GM21723 (cell line): ENCODE measurements at regions not wholly inside any gene's neighbourhood (a gene's known extent, or its start where the extent isn't known, plus 50 kb on each side); places are given as distances from the start of the nearest gene placed in this dataset.

Experiments used
- ATAC-seq: cut with Tn5 transposase; IDR thresholded peaks from one replicate; pipeline ENCODE4 v1.9.1; 2021; ENCODE audit warnings: mild to moderate bottlenecking, moderate library complexity; ENCODE audit not compliant: unreplicated experiment

GRCh38 chr4:138894011-138894410 is 121.6 kb upstream of the NOCT start:
- ATAC-seq: no peak

GRCh38 chr4:138892483-138893407 is 122.8 kb upstream of the NOCT start:
- peak; percentile 62 for ATAC-seq

GRCh38 chr4:138891631-138892031 is 124.0 kb upstream of the NOCT start:
- ATAC-seq: no peak

- no peak for ATAC-seq
Observed at GRCh38 chr4:138890891-138891570, 124.5 kb upstream of the NOCT start.

- no peak for ATAC-seq
Observed at GRCh38 chr4:138889216-138889615, 126.4 kb upstream of the NOCT start.

GRCh38 chr4:138887741-138888140 is 127.8 kb upstream of the NOCT start:
- no peak for ATAC-seq

GRCh38 chr4:138887341-138887740 is 128.2 kb upstream of the NOCT start:
- no peak for ATAC-seq

- ATAC-seq: no peak
Observed at GRCh38 chr4:138879757-138880156, 135.8 kb upstream of the NOCT start.

GRCh38 chr4:138875891-138876608 is 139.5 kb upstream of the NOCT start:
- no peak for ATAC-seq

- ATAC-seq: no peak
Observed at GRCh38 chr4:138871555-138871875, 144.1 kb upstream of the NOCT start.

- ATAC-seq: peak; percentile 73
Observed at GRCh38 chr4:138870737-138871554, 144.6 kb upstream of the NOCT start.

- ATAC-seq: no peak
Observed at GRCh38 chr4:138869631-138870030, 145.9 kb upstream of the NOCT start.

GRCh38 chr4:138869165-138869564 is 146.4 kb upstream of the NOCT start:
- no peak for ATAC-seq

GRCh38 chr4:138868562-138868961 is 147.0 kb upstream of the NOCT start:
- no peak for ATAC-seq

- ATAC-seq: no peak
Observed at GRCh38 chr4:138867404-138867803, 148.2 kb upstream of the NOCT start.

- no peak for ATAC-seq
Observed at GRCh38 chr4:138866314-138866713, 149.3 kb upstream of the NOCT start.

- ATAC-seq: no peak
Observed at GRCh38 chr4:138865765-138866164, 149.8 kb upstream of the NOCT start.

GRCh38 chr4:138864961-138865720 is 150.4 kb upstream of the NOCT start:
- ATAC-seq: no peak

GRCh38 chr4:138863160-138863559 is 152.4 kb upstream of the NOCT start:
- no peak for ATAC-seq

GRCh38 chr4:138861135-138861534 is 154.4 kb upstream of the NOCT start:
- no peak for ATAC-seq
